Retinal pigment epithelial cell (primary cell): ENCODE measurements at regions not wholly inside any gene's neighbourhood (a gene's known extent, or its start where the extent isn't known, plus 50 kb on each side); places are given as distances from the start of the nearest gene placed in this dataset.

Experiments
- DNase-seq: peaks from one replicate; pipeline ENCODE4 v3.0.0-alpha.2; 2010; ENCODE audit warnings: low read depth
- H3K4me3 ChIP-seq: 2 replicates; pipeline ENCODE4 v1.5.1; 2011; ENCODE audit warnings: mild to moderate bottlenecking, low read length, control low read depth, moderate library complexity
- TF ChIP-seq, protein P1 (sequence below): conservative IDR thresholded peaks from 2 replicates; pipeline ENCODE4 v1.5.1; 2011; ENCODE audit warnings: low read depth, low read length, control low read depth, inconsistent platforms

- H3K4me3 ChIP-seq: no peak overlapping the region
- DNase-seq: no peak
- TF ChIP-seq, protein P1, sequence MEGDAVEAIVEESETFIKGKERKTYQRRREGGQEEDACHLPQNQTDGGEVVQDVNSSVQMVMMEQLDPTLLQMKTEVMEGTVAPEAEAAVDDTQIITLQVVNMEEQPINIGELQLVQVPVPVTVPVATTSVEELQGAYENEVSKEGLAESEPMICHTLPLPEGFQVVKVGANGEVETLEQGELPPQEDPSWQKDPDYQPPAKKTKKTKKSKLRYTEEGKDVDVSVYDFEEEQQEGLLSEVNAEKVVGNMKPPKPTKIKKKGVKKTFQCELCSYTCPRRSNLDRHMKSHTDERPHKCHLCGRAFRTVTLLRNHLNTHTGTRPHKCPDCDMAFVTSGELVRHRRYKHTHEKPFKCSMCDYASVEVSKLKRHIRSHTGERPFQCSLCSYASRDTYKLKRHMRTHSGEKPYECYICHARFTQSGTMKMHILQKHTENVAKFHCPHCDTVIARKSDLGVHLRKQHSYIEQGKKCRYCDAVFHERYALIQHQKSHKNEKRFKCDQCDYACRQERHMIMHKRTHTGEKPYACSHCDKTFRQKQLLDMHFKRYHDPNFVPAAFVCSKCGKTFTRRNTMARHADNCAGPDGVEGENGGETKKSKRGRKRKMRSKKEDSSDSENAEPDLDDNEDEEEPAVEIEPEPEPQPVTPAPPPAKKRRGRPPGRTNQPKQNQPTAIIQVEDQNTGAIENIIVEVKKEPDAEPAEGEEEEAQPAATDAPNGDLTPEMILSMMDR: no peak
Observed at GRCh38 chr7:86209036-86209435, 434.7 kb upstream of the GRM3 start.

GRCh38 chr7:86207740-86208139, 436.0 kb upstream of the GRM3 start:
- TF ChIP-seq, protein P1: no peak
- no peak overlapping the region for H3K4me3 ChIP-seq
- no peak for DNase-seq

GRCh38 chr7:86202833-86203232, 440.9 kb upstream of the GRM3 start:
- no peak for DNase-seq
- TF ChIP-seq, protein P1: no peak
- H3K4me3 ChIP-seq: no peak overlapping the region

GRCh38 chr7:86201767-86202166, 441.9 kb upstream of the GRM3 start:
- H3K4me3 ChIP-seq: no peak overlapping the region
- no peak for DNase-seq
- TF ChIP-seq, protein P1: no peak

GRCh38 chr7:86199881-86200614, 443.7 kb upstream of the GRM3 start:
- TF ChIP-seq, protein P1: no peak
- no peak for DNase-seq
- H3K4me3 ChIP-seq: no peak overlapping the region

GRCh38 chr7:86190351-86190750, 453.4 kb upstream of the GRM3 start:
- H3K4me3 ChIP-seq: no peak overlapping the region
- no peak for DNase-seq
- TF ChIP-seq, protein P1: no peak

DNA sequence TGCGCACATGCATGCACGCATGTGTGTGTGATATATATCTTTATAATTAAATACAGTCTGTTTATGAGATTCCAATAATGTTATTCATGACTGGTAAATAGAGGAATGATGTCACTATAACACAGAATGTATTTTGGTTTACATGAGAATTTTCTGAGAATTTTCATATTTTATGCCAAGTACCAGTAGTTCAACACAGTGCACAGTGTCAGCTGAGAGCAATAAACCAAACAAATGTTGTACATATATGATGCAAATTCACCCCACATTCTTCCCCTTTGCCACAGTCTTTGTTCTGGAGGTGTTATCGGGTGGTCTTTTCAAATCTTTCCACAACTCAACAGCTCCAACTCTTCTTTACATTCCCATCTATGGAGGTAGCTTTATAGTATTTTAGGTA, 462.2 kb upstream of the GRM3 start:
- TF ChIP-seq, protein P1: no peak

More for the DNA sequence above, 462.2 kb upstream of the GRM3 start:
- no peak for DNase-seq
- no peak overlapping the region for H3K4me3 ChIP-seq
